ENCODE measurements at regions not wholly inside any gene's neighbourhood (a gene's known extent, or its start where the extent isn't known, plus 50 kb on each side); places are given as distances from the start of the nearest gene placed in this dataset.
"Not testable (repeated sequence)": the region's sequence is repeated elsewhere in the genome, so short reads cannot be mapped to it uniquely, and the experiment has no call there.

GRCh38 chr1:9442986-9443385, 96.3 kb upstream of the SLC25A33 start:
- ATAC-seq (no peak), DNase-seq (no peak)
- CTCF ChIA-PET, result interaction anchor here (1.4 to 2.2 kb wide), 2 partner anchors 13 to 154 kb away, joined by 5 to 11 read pairs; no protein-coding TSS in a partner anchor
- Mint-ChIP-seq H3K9me3 (ENCODE audit: insufficient read depth) (no peaks in the 10 kb centered on the region), H3K4me1 (ENCODE audit: low read depth) (no peaks in the 10 kb centered on the region), H3K27me3 (ENCODE audit: low read depth) (peaks cover 13% of the 10 kb centered on the region), H3K4me3 (no peak overlapping the region), H3K36me3 (ENCODE audit: low read depth) (no peaks in the 10 kb centered on the region), H3K27ac (no peak overlapping the region)
- POLR2A ChIA-PET, result no interaction called here

- Mint-ChIP-seq H3K27me3 (ENCODE audit: low read depth) (peaks cover 9% of the 10 kb centered on the region), H3K27ac (no peak overlapping the region), H3K9me3 (ENCODE audit: insufficient read depth) (no peaks in the 10 kb centered on the region), H3K36me3 (ENCODE audit: low read depth) (no peaks in the 10 kb centered on the region), H3K4me3 (no peak overlapping the region), H3K4me1 (ENCODE audit: low read depth) (no peaks in the 10 kb centered on the region)
- DNase-seq, result no peak
- no peak for ATAC-seq
- CTCF ChIA-PET, result interaction anchor here (1.1 kb wide), 1 partner anchor 177 kb away, joined by 3 read pairs; no protein-coding TSS in a partner anchor
- POLR2A ChIA-PET, result no interaction called here
These were observed 95.3 kb upstream of the SLC25A33 start for GRCh38 chr1:9443913-9444445.

GRCh38 chr1:9444532-9444931, 94.7 kb upstream of the SLC25A33 start:
- DNase-seq (no peak), ATAC-seq (no peak)
- no peak overlapping the region for H3K4me3 Mint-ChIP-seq
- H3K4me1 Mint-ChIP-seq (ENCODE audit: low read depth), result no peaks in the 10 kb centered on the region
- H3K27me3 Mint-ChIP-seq (ENCODE audit: low read depth), result peaks cover 9% of the 10 kb centered on the region
- no peaks in the 10 kb centered on the region for H3K36me3 Mint-ChIP-seq (ENCODE audit: low read depth)
- no peaks in the 10 kb centered on the region for H3K9me3 Mint-ChIP-seq (ENCODE audit: insufficient read depth)
- CTCF ChIA-PET, result interaction anchor here (1.1 kb wide), 1 partner anchor 178 kb away, joined by 3 read pairs; no protein-coding TSS in a partner anchor
- POLR2A ChIA-PET, result interaction anchor here (0.6 kb wide), 1 partner anchor 26 kb away, joined by 3 read pairs; no protein-coding TSS in a partner anchor
- H3K27ac Mint-ChIP-seq, result no peak overlapping the region

GRCh38 chr1:9445081-9445480, 94.2 kb upstream of the SLC25A33 start:
- ATAC-seq; H3K27me3 Mint-ChIP-seq (ENCODE audit: low read depth); H3K27ac Mint-ChIP-seq; H3K9me3 Mint-ChIP-seq (ENCODE audit: insufficient read depth); H3K36me3 Mint-ChIP-seq (ENCODE audit: low read depth); H3K4me1 Mint-ChIP-seq (ENCODE audit: low read depth); H3K4me3 Mint-ChIP-seq; DNase-seq: not testable (repeated sequence)
- CTCF ChIA-PET, result interaction anchor here (1.1 kb wide), 1 partner anchor 178 kb away, joined by 3 read pairs; no protein-coding TSS in a partner anchor
- POLR2A ChIA-PET, result interaction anchor here (0.6 kb wide), 1 partner anchor 26 kb away, joined by 3 read pairs; no protein-coding TSS in a partner anchor

- POLR2A ChIA-PET, result interaction anchor here (0.5 kb wide), 1 partner anchor 104 kb away, joined by 3 read pairs; no protein-coding TSS in a partner anchor
- Mint-ChIP-seq H3K36me3 (ENCODE audit: low read depth) (no peaks in the 10 kb centered on the region), H3K27ac (no peak overlapping the region), H3K4me1 (ENCODE audit: low read depth) (no peaks in the 10 kb centered on the region), H3K4me3 (no peak overlapping the region), H3K9me3 (ENCODE audit: insufficient read depth) (no peaks in the 10 kb centered on the region), H3K27me3 (ENCODE audit: low read depth) (peaks cover 7% of the 10 kb centered on the region)
- CTCF ChIA-PET, result interaction anchor here (1.4 kb wide), 1 partner anchor 8 kb away, joined by 3 read pairs; no protein-coding TSS in a partner anchor
- no peak for DNase-seq
- no peak for ATAC-seq
These were observed 91.9 kb upstream of the SLC25A33 start for GRCh38 chr1:9447215-9447960.

GRCh38 chr1:9448132-9449109, 90.8 kb upstream of the SLC25A33 start:
- peaks cover 3% of the 10 kb centered on the region for H3K27me3 Mint-ChIP-seq (ENCODE audit: low read depth)
- H3K4me3 Mint-ChIP-seq, result no peak overlapping the region
- POLR2A ChIA-PET, result interaction anchor here (0.5 kb wide), 1 partner anchor 190 kb away, joined by 4 read pairs; no protein-coding TSS in a partner anchor
- no peaks in the 10 kb centered on the region for H3K36me3 Mint-ChIP-seq (ENCODE audit: low read depth)
- ATAC-seq (no peak), DNase-seq (no peak)
- H3K27ac Mint-ChIP-seq, result no peak overlapping the region
- CTCF ChIA-PET, result no interaction called here
- H3K9me3 Mint-ChIP-seq (ENCODE audit: insufficient read depth), result no peaks in the 10 kb centered on the region
- H3K4me1 Mint-ChIP-seq (ENCODE audit: low read depth), result no peaks in the 10 kb centered on the region

GRCh38 chr1:9449110-9449627, 90.1 kb upstream of the SLC25A33 start:
- Mint-ChIP-seq H3K9me3 (ENCODE audit: insufficient read depth) (no peaks in the 10 kb centered on the region), H3K36me3 (ENCODE audit: low read depth) (no peaks in the 10 kb centered on the region), H3K4me1 (ENCODE audit: low read depth) (no peaks in the 10 kb centered on the region), H3K27ac (no peak overlapping the region), H3K4me3 (no peak overlapping the region), H3K27me3 (ENCODE audit: low read depth) (peaks cover 3% of the 10 kb centered on the region)
- DNase-seq (no peak), ATAC-seq (no peak)
- ChIA-PET CTCF (no interaction called here), POLR2A (interaction anchor here (0.5 kb wide), 1 partner anchor 191 kb away, joined by 4 read pairs; no protein-coding TSS in a partner anchor)

GRCh38 chr1:9449976-9450696, 89.1 kb upstream of the SLC25A33 start:
- Mint-ChIP-seq H3K27me3 (ENCODE audit: low read depth) (peaks cover 3% of the 10 kb centered on the region), H3K4me3 (no peak overlapping the region), H3K36me3 (ENCODE audit: low read depth) (no peaks in the 10 kb centered on the region), H3K27ac (no peak overlapping the region), H3K4me1 (ENCODE audit: low read depth) (no peaks in the 10 kb centered on the region), H3K9me3 (ENCODE audit: insufficient read depth) (no peaks in the 10 kb centered on the region)
- no peak for DNase-seq
- POLR2A ChIA-PET, result no interaction called here
- CTCF ChIA-PET, result interaction anchor here (0.7 to 1.5 kb wide), 2 partner anchors 8 to 10 kb away, joined by 3 read pairs; no protein-coding TSS in a partner anchor
- ATAC-seq, result no peak

GRCh38 chr1:9451081-9451480, 88.2 kb upstream of the SLC25A33 start:
- ChIA-PET POLR2A (no interaction called here), CTCF (interaction anchor here (0.9 to 1.5 kb wide), 2 partner anchors 9 to 184 kb away, joined by 3 to 5 read pairs; no protein-coding TSS in a partner anchor)
- Mint-ChIP-seq H3K36me3 (ENCODE audit: low read depth) (no peaks in the 10 kb centered on the region), H3K4me1 (ENCODE audit: low read depth) (no peaks in the 10 kb centered on the region), H3K27ac (no peak overlapping the region), H3K27me3 (ENCODE audit: low read depth) (peaks cover 3% of the 10 kb centered on the region), H3K9me3 (ENCODE audit: insufficient read depth) (no peaks in the 10 kb centered on the region), H3K4me3 (no peak overlapping the region)
- no peak for DNase-seq
- ATAC-seq, result no peak

GRCh38 chr1:9452516-9453140, 86.6 kb upstream of the SLC25A33 start:
- Mint-ChIP-seq H3K4me1 (ENCODE audit: low read depth) (no peaks in the 10 kb centered on the region), H3K27ac (no peak overlapping the region), H3K9me3 (ENCODE audit: insufficient read depth) (no peaks in the 10 kb centered on the region), H3K36me3 (ENCODE audit: low read depth) (no peaks in the 10 kb centered on the region), H3K27me3 (ENCODE audit: low read depth) (peaks cover 3% of the 10 kb centered on the region), H3K4me3 (no peak overlapping the region)
- DNase-seq (no peak), ATAC-seq (no peak)
- POLR2A ChIA-PET, result no interaction called here
- CTCF ChIA-PET, result interaction anchor here (1.1 kb wide), 1 partner anchor 186 kb away, joined by 4 read pairs; no protein-coding TSS in a partner anchor

Data from activated CD8-positive, alpha-beta T cell treated with anti-CD3 and anti-CD28 coated beads, Interleukin-2, amount 10 ng/mL, durations not matched to agents 7 days and 5 days (primary cell).